ENCODE measurements at regions not wholly inside any gene's neighbourhood (a gene's known extent, or its start where the extent isn't known, plus 50 kb on each side); places are given as distances from the start of the nearest gene placed in this dataset.

GRCh38 chr4:138894011-138894410 lies 121.6 kb upstream of the NOCT start:
- Histone ChIP-seq H3K4me3 (replicated peaks in 1 of 3; ENCODE audit: insufficient read depth in 1 of 3, low read depth in 1 of 3, low read length in 3 of 3) (no peak overlapping the region), H3K79me2 (ENCODE audit: control insufficient read depth, insufficient read depth, low read length) (no peaks in the 10 kb centered on the region), H3K27ac (ENCODE audit: insufficient read depth, low read depth, low read length) (no peak overlapping the region), H3K36me3 (ENCODE audit: control insufficient read depth in 2 of 2, extremely low read depth in 1 of 2, insufficient read depth in 2 of 2, low read length in 2 of 2) (no peaks in the 10 kb centered on the region), H2AFZ (ENCODE audit: low read depth, low read length) (no peak overlapping the region), H3K27me3 (ENCODE audit: control insufficient read depth in 2 of 2, insufficient read depth in 2 of 2, low read length in 2 of 2) (no peaks in the 10 kb centered on the region), H3K4me2 (ENCODE audit: insufficient read depth, low read length) (no peak overlapping the region), H3K4me1 (ENCODE audit: control insufficient read depth, extremely low read depth, insufficient read depth, low read length) (peaks cover 9% of the 10 kb centered on the region), H3K9ac (replicated peaks; ENCODE audit: extremely low read depth, insufficient read depth, low read length) (no peak overlapping the region), H3K9me1 (replicated peaks; ENCODE audit: control insufficient read depth, extremely low read depth, insufficient read depth, low read length) (no peaks in the 10 kb centered on the region), H4K20me1 (replicated peaks; ENCODE audit: control insufficient read depth, extremely low read depth, insufficient read depth, low read length) (no peaks in the 10 kb centered on the region), H3K9me3 (replicated peaks; ENCODE audit: control insufficient read depth, insufficient read depth, low read length) (no peaks in the 10 kb centered on the region)
- POLR2A ChIA-PET: no interaction called here
- CTCF ChIA-PET: no interaction called here
- dilution Hi-C loops (cut with MboI; ENCODE audit: extremely low pct_ligation_motif_present, low sequenced_read_pairs): no loop called here
- no peak for DNase-seq (ENCODE audit: low read depth, low spot score)
- TF ChIP-seq POLR2AphosphoS5 (IDR thresholded peaks at IDR 0.05; ENCODE audit: insufficient read depth, low read depth, low read length): no peak
- no peak for TF ChIP-seq FOS (IDR thresholded peaks at IDR 0.05; ENCODE audit: borderline replicate concordance, insufficient read depth, low read length)
- TF ChIP-seq, protein P1, sequence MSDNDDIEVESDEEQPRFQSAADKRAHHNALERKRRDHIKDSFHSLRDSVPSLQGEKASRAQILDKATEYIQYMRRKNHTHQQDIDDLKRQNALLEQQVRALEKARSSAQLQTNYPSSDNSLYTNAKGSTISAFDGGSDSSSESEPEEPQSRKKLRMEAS (IDR thresholded peaks at IDR 0.05; ENCODE audit: insufficient read depth, insufficient read length): no peak
- no peak for TF ChIP-seq GATA2 (IDR thresholded peaks at IDR 0.05; ENCODE audit: insufficient read depth, insufficient read length, low read depth, low read length)
- no peak for TF ChIP-seq EZH2 (IDR thresholded peaks at IDR 0.05; ENCODE audit: borderline replicate concordance, low read depth, low read length, severe bottlenecking)
- no peak for TF ChIP-seq CTCF (IDR thresholded peaks at IDR 0.05; ENCODE audit: extremely low read depth in 1 of 2, insufficient read depth in 1 of 2, low read depth in 1 of 2, low read length in 2 of 2)
- no peak for TF ChIP-seq MYC (IDR thresholded peaks at IDR 0.05; ENCODE audit: low read depth, low read length)
- TF ChIP-seq JUN (IDR thresholded peaks at IDR 0.05; ENCODE audit: borderline replicate concordance, insufficient read depth, insufficient read length, low read depth): no peak
- TF ChIP-seq POLR2A (IDR thresholded peaks at IDR 0.05; ENCODE audit: low read depth, low read length): no peak
- no peak for FAIRE-seq
- no TSS peak for BruUV-seq (replicated peaks)
- intact Hi-C loops (cut with micrococcal nuclease): no loop called here
